H1 (cell line): ENCODE measurements at regions not wholly inside any gene's neighbourhood (a gene's known extent, or its start where the extent isn't known, plus 50 kb on each side); places are given as distances from the start of the nearest gene placed in this dataset.

Experiments
- CTCF ChIA-PET: fragments of 300-600 bp; sonication (Branson Sonifier 250); formaldehyde crosslinking; loops from one replicate; lab custom pipeline; 2021; ENCODE audit not compliant: partially characterized antibody; lab: Charles Lee
- POLR2A ChIA-PET: fragments of 300-600 bp; sonication (Branson Sonifier 250); formaldehyde crosslinking; loops from one replicate; lab custom pipeline; 2021; ENCODE audit warnings: inconsistent platforms; ENCODE audit not compliant: partially characterized antibody; lab: Charles Lee
- DNase-seq, 2 experiments: peaks; one replicate each; pipeline versions ENCODE4 v3.0.0 to v3.0.0-alpha.2; 2010 to 2022; ENCODE audit warnings: low spot score in 2 of 2, low read depth in 1 of 2, mixed read lengths in 1 of 2
- FAIRE-seq: peaks from 2 replicates; lab custom pipeline; 2011; peaks lifted over from hg19 to GRCh38; lab: Jason Lieb, UNC
- H2AFZ ChIP-seq: 2 replicates; pipeline ENCODE4 v1.8.1; 2012; ENCODE audit warnings: low read length, inconsistent platforms
- H2AK5ac ChIP-seq: 2 replicates; pipeline ENCODE4 v1.6.1; 2013; ENCODE audit warnings: low read depth, low read length
- H2BK120ac ChIP-seq: replicated peaks from 2 replicates; pipeline ENCODE3; 2013; ENCODE audit warnings: low read depth, low read length, inconsistent platforms
- H2BK12ac ChIP-seq: 2 replicates; pipeline ENCODE4 v1.6.1; 2013; ENCODE audit warnings: low read depth, low read length
- H2BK15ac ChIP-seq: 2 replicates; pipeline ENCODE4 v1.6.1; 2013; ENCODE audit warnings: low read length
- H2BK20ac ChIP-seq: 2 replicates; pipeline ENCODE4 v1.6.1; 2013; ENCODE audit warnings: low read length
- H2BK5ac ChIP-seq: 2 replicates; pipeline ENCODE4 v1.6.1; 2013; ENCODE audit warnings: low read depth, low read length
- H3K14ac ChIP-seq: 2 replicates; pipeline ENCODE4 v1.6.1; 2013; ENCODE audit warnings: inconsistent platforms; ENCODE audit not compliant: insufficient read length
- H3K18ac ChIP-seq: 2 replicates; pipeline ENCODE4 v1.6.1; 2013; ENCODE audit warnings: low read length; ENCODE audit errors: extremely low read depth
- H3K23ac ChIP-seq: 2 replicates; pipeline ENCODE4 v1.6.1; 2013; ENCODE audit warnings: inconsistent platforms; ENCODE audit not compliant: insufficient read length
- H3K23me2 ChIP-seq: 2 replicates; pipeline ENCODE4 v1.6.1; 2013; ENCODE audit warnings: low read depth, low read length
- H3K27ac ChIP-seq: 2 replicates; pipeline ENCODE4 v1.6.1; 2011; ENCODE audit warnings: low read depth, low read length, inconsistent platforms
- H3K27me3 ChIP-seq, 4 experiments: replicated peaks in 1 of 4; 1 replicate in 1 of 4; 2 replicates in 3 of 4; pipeline versions ENCODE4 v1.6.1 to v1.8.1; 2011 to 2013; ENCODE audit warnings: low read length in 3 of 4, mild to moderate bottlenecking in 3 of 4, inconsistent platforms in 2 of 4, mixed read lengths in 2 of 4, moderate library complexity in 1 of 4; ENCODE audit not compliant: control insufficient read depth in 3 of 4, insufficient read depth in 3 of 4; ENCODE audit errors: extremely low read depth in 1 of 4
- H3K36me3 ChIP-seq, 4 experiments: 2 replicates each; pipeline versions ENCODE4 v1.6.1 to v1.8.1; 2011 to 2013; ENCODE audit warnings: mild to moderate bottlenecking in 4 of 4, low read length in 3 of 4, moderate library complexity in 2 of 4, control low read depth in 1 of 4, inconsistent platforms in 1 of 4; ENCODE audit not compliant: insufficient read depth in 4 of 4, control insufficient read depth in 2 of 4
- H3K4ac ChIP-seq: replicated peaks from 2 replicates; pipeline ENCODE3; 2013; ENCODE audit warnings: low read length, low read depth, mixed read lengths, inconsistent platforms; ENCODE audit not compliant: insufficient read length
- H3K4me1 ChIP-seq, 4 experiments: replicated peaks in 1 of 4; 1 replicate in 1 of 4; 2 replicates in 3 of 4; pipeline versions ENCODE4 v1.6.1 to v1.8.1; 2011 to 2013; ENCODE audit warnings: low read length in 3 of 4, inconsistent platforms in 2 of 4, mixed read lengths in 1 of 4; ENCODE audit not compliant: insufficient read depth in 4 of 4, control insufficient read depth in 3 of 4
- H3K4me2 ChIP-seq, 2 experiments: 2 replicates each; pipeline versions ENCODE4 v1.6.1 to v1.8.1; 2011 to 2013; ENCODE audit warnings: low read depth in 2 of 2, low read length in 2 of 2, control low read depth in 1 of 2, inconsistent platforms in 1 of 2, mild to moderate bottlenecking in 1 of 2; ENCODE audit not compliant: insufficient read depth in 1 of 2
- H3K4me3 ChIP-seq, 4 experiments: fragments of 200-600, 300-600 bp in 1 of 4; sonication (generic), shearing (Covaris generic), sonication (Bioruptor Twin) in 1 of 4; 2 replicates each; pipeline versions ENCODE4 v1.5.1 to v1.8.1; 2011 to 2016; ENCODE audit warnings: low read length in 4 of 4, low read depth in 3 of 4, control low read depth in 2 of 4, inconsistent platforms in 2 of 4, mild to moderate bottlenecking in 2 of 4, mixed read lengths in 1 of 4, moderate library complexity in 1 of 4; ENCODE audit not compliant: insufficient read depth in 2 of 4; ENCODE audit errors: extremely low read depth in 1 of 4
- H3K56ac ChIP-seq: replicated peaks from 2 replicates; pipeline ENCODE3; 2013; ENCODE audit warnings: low read depth, mild to moderate bottlenecking, mixed read lengths, low read length, inconsistent platforms; ENCODE audit not compliant: insufficient read length
- H3K79me1 ChIP-seq: 2 replicates; pipeline ENCODE4 v1.6.1; 2013; ENCODE audit warnings: low read depth, low read length, control low read depth
- H3K79me2 ChIP-seq, 2 experiments: 2 replicates each; pipeline versions ENCODE4 v1.6.1 to v1.8.1; 2012 to 2013; ENCODE audit warnings: low read length in 2 of 2, mild to moderate bottlenecking in 2 of 2, inconsistent platforms in 1 of 2; ENCODE audit not compliant: insufficient read depth in 2 of 2, control insufficient read depth in 1 of 2
- H3K9ac ChIP-seq, 4 experiments: replicated peaks in 1 of 4; 1 replicate in 1 of 4; 2 replicates in 3 of 4; pipeline versions ENCODE4 v1.6.1 to v1.8.1; 2011 to 2013; ENCODE audit warnings: low read depth in 3 of 4, low read length in 3 of 4, control low read depth in 2 of 4, mild to moderate bottlenecking in 2 of 4, moderate library complexity in 2 of 4, inconsistent platforms in 1 of 4; ENCODE audit errors: extremely low read depth in 1 of 4
- H3K9me3 ChIP-seq, 2 experiments: 2 replicates each; pipeline versions ENCODE4 v1.6.1 to v1.8.1; 2012 to 2013; ENCODE audit warnings: mild to moderate bottlenecking in 2 of 2, moderate library complexity in 2 of 2, control low read depth in 1 of 2, inconsistent platforms in 1 of 2, low read depth in 1 of 2, low read length in 1 of 2, mixed read lengths in 1 of 2; ENCODE audit not compliant: insufficient read depth in 2 of 2
- H4K20me1 ChIP-seq, 2 experiments: replicated peaks in 1 of 2; 2 replicates each; pipeline versions ENCODE3 to v1.8.1; 2011 to 2013; ENCODE audit warnings: inconsistent platforms in 2 of 2, low read length in 2 of 2, mild to moderate bottlenecking in 1 of 2; ENCODE audit not compliant: insufficient read depth in 2 of 2, control insufficient read depth in 1 of 2
- H4K5ac ChIP-seq: 2 replicates; pipeline ENCODE4 v1.6.1; 2013; ENCODE audit warnings: low read length, low read depth, mixed read lengths, inconsistent platforms; ENCODE audit not compliant: insufficient read length
- H4K8ac ChIP-seq: 2 replicates; pipeline ENCODE4 v1.8.0; 2013; ENCODE audit warnings: mild to moderate bottlenecking, moderate library complexity, low read length, inconsistent platforms; ENCODE audit not compliant: insufficient read depth; ENCODE audit errors: extremely low read depth
- H4K91ac ChIP-seq: replicated peaks from 2 replicates; pipeline ENCODE3; 2013; ENCODE audit warnings: low read length, mixed read lengths, inconsistent platforms; ENCODE audit not compliant: insufficient read length
- CBX8 ChIP-seq: fragments of 300-800, 300-1000 bp; sonication (generic); IDR thresholded peaks from 2 replicates; pipeline ENCODE4 v1.7.1; 2016; ENCODE audit warnings: low read depth, low read length, borderline replicate concordance
- CHD1 ChIP-seq: IDR thresholded peaks from 2 replicates; pipeline ENCODE4 v1.6.1; 2012; ENCODE audit warnings: low read depth, low read length, improper control_type of control experiment
- EZH2 ChIP-seq: fragments of 200-600 bp; sonication (generic); IDR thresholded peaks from 2 replicates; pipeline ENCODE4 v1.7.1; 2012; ENCODE audit warnings: low read depth, mild to moderate bottlenecking, moderate library complexity, low read length, inconsistent platforms; ENCODE audit not compliant: severe bottlenecking
- JUN ChIP-seq: IDR thresholded peaks from 2 replicates; pipeline ENCODE4 v1.6.1; 2011; ENCODE audit warnings: low read depth, mild to moderate bottlenecking, improper control_type of control experiment, low read length
- POLR2A ChIP-seq, 2 experiments: IDR thresholded peaks; 1 replicate in 1 of 2; 2 replicates in 1 of 2; pipeline ENCODE4 v1.6.1; 2011; ENCODE audit warnings: low read depth in 2 of 2, low read length in 2 of 2, mild to moderate bottlenecking in 2 of 2; ENCODE audit errors: control extremely low read depth in 1 of 2
- POU5F1 ChIP-seq: IDR thresholded peaks from 2 replicates; pipeline ENCODE4 v1.6.1; 2011; ENCODE audit warnings: low read depth, mild to moderate bottlenecking, low read length, moderate library complexity
- RNF2 ChIP-seq: fragments of 200-900, 300-1000 bp; sonication (generic); IDR thresholded peaks from 2 replicates; pipeline ENCODE4 v1.7.1; 2016; ENCODE audit warnings: borderline replicate concordance, low read depth, mild to moderate bottlenecking, antibody characterized with exemption, low read length; ENCODE audit not compliant: poor library complexity, severe bottlenecking; ENCODE audit errors: missing control alignments
- SUZ12 ChIP-seq: fragments of 200-600 bp; sonication (generic); IDR thresholded peaks from 2 replicates; pipeline ENCODE4 v1.6.1; 2012; ENCODE audit warnings: mild to moderate bottlenecking, inconsistent platforms, low read length, moderate library complexity, mixed read lengths
- TAF7 ChIP-seq: optimal IDR thresholded peaks from 2 replicates; pipeline ENCODE3; 2011; ENCODE audit warnings: low read depth, mild to moderate bottlenecking, inconsistent platforms, low read length, moderate library complexity, borderline replicate concordance
- TBP ChIP-seq: IDR thresholded peaks from 2 replicates; pipeline ENCODE4 v1.6.1; 2011; ENCODE audit warnings: low read depth, low read length, improper control_type of control experiment
- WGBS, 2 experiments: shearing (Covaris generic) in 1 of 2; methylation state at CpG; one replicate each; pipeline versions ENCODE4 v1.1.6 to v1.1.7; 2013 to 2015; ENCODE audit warnings: low lambda C conversion rate in 2 of 2, mixed read lengths in 2 of 2, inconsistent platforms in 1 of 2, low coverage in 1 of 2, missing lambda C conversion rate in 1 of 2; ENCODE audit not compliant: insufficient replicate concordance in 2 of 2, insufficient coverage in 1 of 2, insufficient read length in 1 of 2; ENCODE audit errors: extremely low coverage in 1 of 2, missing lambda C conversion rate in 1 of 2; 5-methylcytosine and 5-hydroxymethylcytosine counted together

- no peak overlapping the region for H3K27ac ChIP-seq
Measured at GRCh38 chr4:10180603-10180926, 64.0 kb upstream of the WDR1 start.

More at GRCh38 chr4:10180603-10180926, 64.0 kb upstream of the WDR1 start:
- H2BK5ac ChIP-seq: no peak overlapping the region
- H3K4me2 ChIP-seq: no peak overlapping the region
- DNase-seq (no peak), FAIRE-seq (no peak)
- H3K4ac ChIP-seq: no peak overlapping the region
- TF ChIP-seq EZH2 (no peak), CBX8 (no peak), SUZ12 (no peak), RNF2 (no peak), CHD1 (no peak), POU5F1 (no peak), TAF7 (no peak), JUN (no peak), POLR2A (IDR thresholded peaks at IDR 0.05; ENCODE audit: control extremely low read depth in 1 of 2, low read depth in 2 of 2, low read length in 2 of 2) (no peak), TBP (no peak)
- H2AFZ ChIP-seq: no peak overlapping the region
- H2BK20ac ChIP-seq: no peak overlapping the region
- H4K91ac ChIP-seq: no peak overlapping the region
- H3K27me3 ChIP-seq: no peaks in the 10 kb centered on the region
- no peak overlapping the region for H3K4me3 ChIP-seq
- H3K23me2 ChIP-seq: no peaks in the 10 kb centered on the region
- H4K20me1 ChIP-seq: no peaks in the 10 kb centered on the region
- no peak overlapping the region for H3K18ac ChIP-seq
- H2BK120ac ChIP-seq: no peak overlapping the region
- H4K8ac ChIP-seq: no peak overlapping the region
- H3K9me3 ChIP-seq: no peaks in the 10 kb centered on the region; a peak in 1 of 4 replicates
- WGBS, 2 experiments: 92% methylated on average over 1 of the region's 1 CpG; no CpG with 5 or more reads in 1 of the 2 experiments
- no peak overlapping the region for H3K9ac ChIP-seq
- POLR2A ChIA-PET: no interaction called here
- no peaks in the 10 kb centered on the region for H3K36me3 ChIP-seq
- H2BK12ac ChIP-seq: no peak overlapping the region
- CTCF ChIA-PET: interaction anchor here (0.7 to 3.9 kb wide), 5 partner anchors 16 to 358 kb away, joined by 3 to 21 read pairs (median 5); no protein-coding TSS in a partner anchor
- H3K79me2 ChIP-seq: no peaks in the 10 kb centered on the region
- no peak overlapping the region for H2BK15ac ChIP-seq
- no peak overlapping the region for H3K23ac ChIP-seq
- no peaks in the 10 kb centered on the region for H3K4me1 ChIP-seq
- no peak overlapping the region for H2AK5ac ChIP-seq
- H3K56ac ChIP-seq: no peak overlapping the region
- H3K79me1 ChIP-seq: no peaks in the 10 kb centered on the region
- no peak overlapping the region for H3K14ac ChIP-seq
- H4K5ac ChIP-seq: no peak overlapping the region
